ENCODE measurements at regions not wholly inside any gene's neighbourhood (a gene's known extent, or its start where the extent isn't known, plus 50 kb on each side); places are given as distances from the start of the nearest gene placed in this dataset.

- no peak for TF ChIP-seq POLR2A (IDR thresholded peaks at IDR 0.05)
- TF ChIP-seq CTCF (IDR thresholded peaks at IDR 0.05), result no peak
These were observed 81.6 kb upstream of the CACHD1 start for GRCh38 chr1:64388336-64388735.
